ENCODE measurements at regions not wholly inside any gene's neighbourhood (a gene's known extent, or its start where the extent isn't known, plus 50 kb on each side); places are given as distances from the start of the nearest gene placed in this dataset.
"Not testable (repeated sequence)": the region's sequence is repeated elsewhere in the genome, so short reads cannot be mapped to it uniquely, and the experiment has no call there.

GRCh38 chr5:79924936-79925893, 65.8 kb downstream of the MTX3 start:
- DNase-seq: no peak
- ATAC-seq: no peak
- intact Hi-C loops (cut with DNase I, micrococcal nuclease): no loop called here

- ATAC-seq (no peak), DNase-seq (no peak)
- intact Hi-C loops (cut with DNase I, micrococcal nuclease): no loop called here
These were observed 67.6 kb downstream of the MTX3 start for GRCh38 chr5:79923431-79923830.

GRCh38 chr5:79922626-79923025, 68.4 kb downstream of the MTX3 start:
- DNase-seq (no peak), ATAC-seq (no peak)
- intact Hi-C loops (cut with DNase I, micrococcal nuclease): no loop called here

- intact Hi-C loops (cut with DNase I, micrococcal nuclease); DNase-seq; ATAC-seq: not testable (repeated sequence)
These were observed 83.6 kb downstream of the MTX3 start for GRCh38 chr5:79907452-79907851.

GRCh38 chr5:79902571-79902970, 88.5 kb downstream of the MTX3 start:
- DNase-seq; ATAC-seq; intact Hi-C loops (cut with DNase I, micrococcal nuclease): not testable (repeated sequence)

- DNase-seq (no peak), ATAC-seq (no peak)
- intact Hi-C loops (cut with DNase I, micrococcal nuclease): no loop called here
These were observed 89.4 kb downstream of the MTX3 start for GRCh38 chr5:79901631-79902030.

GRCh38 chr5:79898611-79899010, 92.5 kb downstream of the MTX3 start:
- ATAC-seq (no peak), DNase-seq (no peak)
- intact Hi-C loops (cut with DNase I, micrococcal nuclease): no loop called here

GRCh38 chr5:79893976-79894375, 97.1 kb downstream of the MTX3 start:
- no peak for DNase-seq
- intact Hi-C loops (cut with DNase I, micrococcal nuclease): no loop called here
- no peak for ATAC-seq

- no peak for DNase-seq
- ATAC-seq: no peak
- intact Hi-C loops (cut with DNase I, micrococcal nuclease): no loop called here
These were observed 97.6 kb downstream of the MTX3 start for GRCh38 chr5:79893485-79893884.

- ATAC-seq: no peak
- intact Hi-C loops (cut with DNase I, micrococcal nuclease): no loop called here
- no peak for DNase-seq
These were observed 100.2 kb downstream of the MTX3 start for GRCh38 chr5:79890930-79891249.

GRCh38 chr5:79890119-79890929, 100.7 kb downstream of the MTX3 start:
- intact Hi-C loops (cut with DNase I, micrococcal nuclease): no loop called here

GRCh38 chr5:79888643-79889042, 102.4 kb downstream of the MTX3 start:
- ATAC-seq: no peak
- intact Hi-C loops (cut with DNase I, micrococcal nuclease): no loop called here
- no peak for DNase-seq

More at GRCh38 chr5:79890119-79890929, 100.7 kb downstream of the MTX3 start:
- DNase-seq (no peak), ATAC-seq (no peak)

GRCh38 chr5:79886925-79887655, 104.0 kb downstream of the MTX3 start:
- intact Hi-C loops (cut with DNase I, micrococcal nuclease): no loop called here
- DNase-seq: no peak

GRCh38 chr5:79886456-79886855, 104.6 kb downstream of the MTX3 start:
- DNase-seq (no peak), ATAC-seq (no peak)
- intact Hi-C loops (cut with DNase I, micrococcal nuclease): no loop called here

More at GRCh38 chr5:79886925-79887655, 104.0 kb downstream of the MTX3 start:
- no peak for ATAC-seq

GRCh38 chr5:79879880-79880279, 111.2 kb downstream of the MTX3 start:
- ATAC-seq; DNase-seq; intact Hi-C loops (cut with DNase I, micrococcal nuclease): not testable (repeated sequence)

GRCh38 chr5:79878721-79879336, 112.2 kb downstream of the MTX3 start:
- no peak for ATAC-seq
- DNase-seq: no peak
- intact Hi-C loops (cut with DNase I, micrococcal nuclease): no loop called here

GRCh38 chr5:79878136-79878679, 112.9 kb downstream of the MTX3 start:
- DNase-seq (no peak), ATAC-seq (no peak)
- intact Hi-C loops (cut with DNase I, micrococcal nuclease): no loop called here

GRCh38 chr5:79876456-79876855, 114.6 kb downstream of the MTX3 start:
- ATAC-seq: no peak
- intact Hi-C loops (cut with DNase I, micrococcal nuclease): no loop called here
- no peak for DNase-seq

GRCh38 chr5:79875230-79875629, 115.8 kb downstream of the MTX3 start:
- ATAC-seq: no peak
- intact Hi-C loops (cut with DNase I, micrococcal nuclease): no loop called here

More at GRCh38 chr5:79875230-79875629, 115.8 kb downstream of the MTX3 start:
- DNase-seq: no peak
